ENCODE measurements at regions not wholly inside any gene's neighbourhood (a gene's known extent, or its start where the extent isn't known, plus 50 kb on each side); places are given as distances from the start of the nearest gene placed in this dataset.

- no peak for TF ChIP-seq CTCF (IDR thresholded peaks at IDR 0.05; ENCODE audit: poor library complexity)
- TF ChIP-seq EZH2 (IDR thresholded peaks at IDR 0.05; ENCODE audit: borderline replicate concordance), result no peak
These were observed 1726.4 kb upstream of the NUDT12 start for GRCh38 chr5:105288946-105289345.
